Ishikawa (cell line): ENCODE measurements at regions not wholly inside any gene's neighbourhood (a gene's known extent, or its start where the extent isn't known, plus 50 kb on each side); places are given as distances from the start of the nearest gene placed in this dataset.

Experiments used
- CEBPB ChIP-seq: IDR thresholded peaks from 2 replicates; pipeline ENCODE4 v1.6.1; 2012
- CREB1 ChIP-seq: IDR thresholded peaks from 2 replicates; pipeline ENCODE4 v1.6.1; 2012; ENCODE audit warnings: low read depth
- EGR1 ChIP-seq: IDR thresholded peaks from 2 replicates; pipeline ENCODE4 v1.6.1; 2012
- EP300 ChIP-seq: IDR thresholded peaks from 2 replicates; pipeline ENCODE4 v1.6.1; 2012; ENCODE audit warnings: borderline replicate concordance
- FOXM1 ChIP-seq: IDR thresholded peaks from 2 replicates; pipeline ENCODE4 v1.6.1; 2012; ENCODE audit warnings: low read depth, borderline replicate concordance

DNA sequence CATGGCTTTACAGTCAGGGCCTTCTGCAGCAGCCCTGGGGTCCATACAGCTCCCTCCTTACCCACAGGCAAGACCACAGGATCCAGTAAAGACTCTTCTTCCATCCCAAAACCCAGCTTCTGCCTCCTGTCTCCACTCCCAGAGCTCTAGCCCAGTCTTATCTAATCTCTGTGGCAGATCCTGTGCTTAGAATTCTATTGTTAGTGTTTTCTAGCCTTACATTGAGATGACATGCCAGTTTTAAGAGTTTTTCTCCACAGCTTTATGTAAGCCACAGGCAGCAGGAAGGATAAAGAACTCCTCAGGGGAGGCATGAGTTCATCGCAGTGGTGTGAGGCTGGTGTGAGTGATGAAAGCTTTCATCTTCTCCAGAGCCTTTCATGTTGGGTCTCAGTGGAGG is 129.1 kb downstream of the RCHY1 start:
- TF ChIP-seq CEBPB (no peak), FOXM1 (no peak), CREB1 (no peak), EGR1 (no peak), EP300 (no peak)
